Body of pancreas (tissue), 4 donors: ENCODE measurements at regions not wholly inside any gene's neighbourhood (a gene's known extent, or its start where the extent isn't known, plus 50 kb on each side); places are given as distances from the start of the nearest gene placed in this dataset.

Experiments used
- POLR2A ChIP-seq, 3 donors: fragments of 450-650 bp; IDR thresholded peaks; one replicate each; pipeline ENCODE4 v1.6.1; 2016; ENCODE audit warnings: antibody characterized with exemption in 3 of 3, mild to moderate bottlenecking in 2 of 3
- TF ChIP-seq, protein P1 (sequence below), 7 experiments: fragments of 450-650 bp in 4 of 7; fragments of 200-600 bp in 3 of 7; sonication (generic) in 3 of 7; IDR thresholded peaks; one replicate each; pipeline ENCODE4 v1.5.1; 2016 to 2019; ENCODE audit warnings: antibody characterized with exemption in 7 of 7

DNA sequence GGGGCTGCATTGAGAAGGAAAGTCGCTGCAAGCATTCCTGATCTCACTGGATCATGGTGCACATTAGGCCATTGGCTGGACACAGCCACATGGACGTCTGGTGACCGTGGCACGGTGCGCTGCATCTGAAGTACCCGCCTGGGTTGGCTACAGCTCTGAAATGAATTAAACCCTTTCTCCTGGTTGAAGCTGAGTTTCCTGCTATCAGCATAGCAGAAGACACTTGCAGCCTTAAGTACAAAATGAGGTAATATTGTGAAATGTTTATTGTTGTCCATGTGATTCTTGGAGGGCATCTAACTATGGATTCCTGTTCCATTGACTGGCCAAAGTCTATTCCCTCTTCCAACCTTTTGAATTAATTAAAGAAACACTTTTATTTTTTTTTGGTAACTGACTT lies 89.8 kb upstream of the ADTRP start:
- TF ChIP-seq, protein P1, sequence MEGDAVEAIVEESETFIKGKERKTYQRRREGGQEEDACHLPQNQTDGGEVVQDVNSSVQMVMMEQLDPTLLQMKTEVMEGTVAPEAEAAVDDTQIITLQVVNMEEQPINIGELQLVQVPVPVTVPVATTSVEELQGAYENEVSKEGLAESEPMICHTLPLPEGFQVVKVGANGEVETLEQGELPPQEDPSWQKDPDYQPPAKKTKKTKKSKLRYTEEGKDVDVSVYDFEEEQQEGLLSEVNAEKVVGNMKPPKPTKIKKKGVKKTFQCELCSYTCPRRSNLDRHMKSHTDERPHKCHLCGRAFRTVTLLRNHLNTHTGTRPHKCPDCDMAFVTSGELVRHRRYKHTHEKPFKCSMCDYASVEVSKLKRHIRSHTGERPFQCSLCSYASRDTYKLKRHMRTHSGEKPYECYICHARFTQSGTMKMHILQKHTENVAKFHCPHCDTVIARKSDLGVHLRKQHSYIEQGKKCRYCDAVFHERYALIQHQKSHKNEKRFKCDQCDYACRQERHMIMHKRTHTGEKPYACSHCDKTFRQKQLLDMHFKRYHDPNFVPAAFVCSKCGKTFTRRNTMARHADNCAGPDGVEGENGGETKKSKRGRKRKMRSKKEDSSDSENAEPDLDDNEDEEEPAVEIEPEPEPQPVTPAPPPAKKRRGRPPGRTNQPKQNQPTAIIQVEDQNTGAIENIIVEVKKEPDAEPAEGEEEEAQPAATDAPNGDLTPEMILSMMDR (IDR thresholded peaks at IDR 0.05) = no peak
- TF ChIP-seq POLR2A (IDR thresholded peaks at IDR 0.05) = no peak
